22Rv1 (cell line): ENCODE measurements at regions not wholly inside any gene's neighbourhood (a gene's known extent, or its start where the extent isn't known, plus 50 kb on each side); places are given as distances from the start of the nearest gene placed in this dataset.

Source experiments
- H3K27ac ChIP-seq: fragments of 450-650 bp; 2 replicates; pipeline ENCODE4 v1.5.1; 2017
- ZFX ChIP-seq: fragments of 450-650 bp; IDR thresholded peaks from 2 replicates; pipeline ENCODE4 v1.6.1; 2017; ENCODE audit warnings: antibody characterized with exemption, borderline replicate concordance
- TF ChIP-seq, protein P1 (sequence below): fragments of 450-650 bp; IDR thresholded peaks from 2 replicates; pipeline ENCODE4 v1.5.1; 2017; ENCODE audit warnings: mild to moderate bottlenecking

DNA sequence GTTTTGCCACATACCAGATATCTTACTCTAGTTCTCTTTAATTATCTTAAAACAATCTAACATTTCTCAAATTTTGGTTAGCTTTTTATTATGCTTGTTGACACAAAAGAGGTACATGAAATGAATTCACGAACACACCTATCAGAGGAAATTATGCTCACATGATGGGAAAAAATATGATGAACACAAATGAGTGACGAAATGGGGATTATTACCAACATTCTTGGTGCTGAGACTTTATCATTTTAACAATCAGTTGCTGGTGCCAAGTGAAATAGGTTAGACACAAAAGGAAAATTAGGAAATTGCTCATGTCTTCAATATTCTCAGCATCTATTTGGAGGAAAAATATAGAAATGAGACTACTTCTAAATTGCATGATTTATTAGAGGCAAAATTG is 944.7 kb upstream of the NRXN1 start:
- no peak overlapping the region for H3K27ac ChIP-seq
- no peak for TF ChIP-seq ZFX
- TF ChIP-seq, protein P1, sequence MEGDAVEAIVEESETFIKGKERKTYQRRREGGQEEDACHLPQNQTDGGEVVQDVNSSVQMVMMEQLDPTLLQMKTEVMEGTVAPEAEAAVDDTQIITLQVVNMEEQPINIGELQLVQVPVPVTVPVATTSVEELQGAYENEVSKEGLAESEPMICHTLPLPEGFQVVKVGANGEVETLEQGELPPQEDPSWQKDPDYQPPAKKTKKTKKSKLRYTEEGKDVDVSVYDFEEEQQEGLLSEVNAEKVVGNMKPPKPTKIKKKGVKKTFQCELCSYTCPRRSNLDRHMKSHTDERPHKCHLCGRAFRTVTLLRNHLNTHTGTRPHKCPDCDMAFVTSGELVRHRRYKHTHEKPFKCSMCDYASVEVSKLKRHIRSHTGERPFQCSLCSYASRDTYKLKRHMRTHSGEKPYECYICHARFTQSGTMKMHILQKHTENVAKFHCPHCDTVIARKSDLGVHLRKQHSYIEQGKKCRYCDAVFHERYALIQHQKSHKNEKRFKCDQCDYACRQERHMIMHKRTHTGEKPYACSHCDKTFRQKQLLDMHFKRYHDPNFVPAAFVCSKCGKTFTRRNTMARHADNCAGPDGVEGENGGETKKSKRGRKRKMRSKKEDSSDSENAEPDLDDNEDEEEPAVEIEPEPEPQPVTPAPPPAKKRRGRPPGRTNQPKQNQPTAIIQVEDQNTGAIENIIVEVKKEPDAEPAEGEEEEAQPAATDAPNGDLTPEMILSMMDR: no peak

DNA sequence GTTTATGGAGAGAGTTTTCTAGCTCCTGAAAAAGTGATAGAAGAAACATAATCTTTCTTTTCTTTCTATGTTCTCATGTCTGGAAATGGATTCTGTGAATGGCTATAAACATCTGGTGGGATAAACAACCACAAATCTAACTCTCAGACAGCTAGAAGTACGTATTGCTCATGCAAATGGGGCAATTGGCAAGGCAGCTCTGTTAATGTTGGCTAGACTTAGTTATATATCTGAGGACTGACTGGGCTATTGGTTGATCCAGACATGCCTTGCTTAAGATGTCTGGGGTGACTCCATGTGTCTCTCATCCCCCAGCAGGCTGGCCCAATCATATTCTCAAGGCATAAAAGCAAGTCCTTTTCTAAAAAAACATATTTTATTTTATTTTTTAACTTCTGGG is 939.2 kb upstream of the NRXN1 start:
- no peak overlapping the region for H3K27ac ChIP-seq
- no peak for TF ChIP-seq ZFX
- TF ChIP-seq, protein P1: no peak

DNA sequence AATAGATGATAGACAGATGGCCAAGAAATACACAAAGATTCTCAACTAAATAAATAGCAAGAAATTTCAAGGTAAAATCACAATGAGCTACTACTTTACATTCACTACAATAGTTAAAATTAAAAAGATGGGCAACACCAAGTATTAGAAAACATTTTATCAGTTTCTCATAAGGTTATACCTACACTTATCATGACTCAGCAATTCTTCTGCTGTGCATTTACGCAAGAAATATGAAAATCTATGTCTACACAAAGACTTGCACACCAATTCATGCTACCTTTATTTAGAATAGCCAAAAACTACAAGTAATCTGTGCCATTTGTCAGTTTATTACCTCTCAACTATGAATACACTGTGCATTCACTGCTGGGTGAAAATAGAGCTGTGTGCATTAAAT is 937.4 kb upstream of the NRXN1 start:
- TF ChIP-seq ZFX: no peak
- TF ChIP-seq, protein P1: no peak
- H3K27ac ChIP-seq: no peak overlapping the region

DNA sequence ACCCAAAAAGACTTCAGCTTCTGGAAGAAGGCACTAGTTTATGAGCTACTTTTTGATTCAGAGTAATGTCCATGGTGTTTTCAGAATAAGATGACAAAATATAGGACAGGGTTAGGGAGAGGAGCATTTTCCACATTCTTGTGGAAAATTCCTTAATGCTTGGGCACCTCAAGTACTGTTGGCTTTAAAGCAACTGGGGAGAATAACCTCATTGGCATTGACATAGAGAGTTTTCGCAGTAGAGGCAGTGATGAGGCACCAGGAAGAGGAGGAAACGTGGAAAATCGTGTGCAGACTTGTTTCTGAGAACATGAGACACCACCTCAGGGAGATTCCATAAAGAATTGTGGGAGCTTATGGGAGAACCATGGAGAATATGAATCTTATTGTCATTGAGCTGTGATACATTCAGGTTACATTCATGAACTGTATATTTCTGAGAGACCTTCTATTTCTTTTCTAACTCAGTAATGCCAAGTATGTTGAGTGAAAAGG is 929.0 kb upstream of the NRXN1 start:
- TF ChIP-seq, protein P1: no peak
- TF ChIP-seq ZFX: no peak
- no peak overlapping the region for H3K27ac ChIP-seq

DNA sequence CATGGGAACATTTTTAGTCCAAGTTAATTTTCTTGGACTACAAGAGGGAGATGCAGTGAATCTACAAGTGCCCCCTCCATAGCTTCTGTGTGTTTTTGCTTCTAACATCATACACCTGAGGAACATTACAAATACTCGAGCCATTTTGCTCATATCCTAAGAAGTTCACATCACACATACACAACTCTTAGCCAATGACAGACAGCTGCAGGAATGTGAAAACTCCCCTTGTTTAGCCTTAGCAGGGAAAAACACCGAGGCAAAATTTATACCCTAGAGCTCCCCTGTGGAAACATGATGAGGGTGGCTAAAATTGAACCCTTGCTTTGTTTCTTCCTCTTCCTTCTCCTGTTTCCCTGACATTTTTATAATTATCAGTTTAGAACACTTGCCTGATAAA is 928.3 kb upstream of the NRXN1 start:
- no peak overlapping the region for H3K27ac ChIP-seq
- no peak for TF ChIP-seq ZFX

DNA sequence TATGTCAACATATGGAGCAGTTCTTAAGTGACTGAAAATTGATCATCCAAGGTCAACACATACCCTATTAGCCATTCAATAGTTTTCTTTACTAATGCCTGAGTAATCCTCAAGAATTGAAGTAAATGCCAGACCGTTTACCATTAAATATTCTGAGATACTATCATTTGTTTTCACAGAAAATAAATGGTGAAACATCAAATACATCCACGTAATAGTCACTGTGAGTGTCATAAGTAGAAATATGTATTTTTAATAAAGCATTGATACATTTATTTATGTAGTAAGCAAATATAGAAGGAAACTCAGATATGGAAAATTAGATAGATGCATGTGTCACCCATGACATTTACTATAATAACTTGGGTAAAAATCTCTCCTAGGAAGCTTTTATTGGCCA is 927.8 kb upstream of the NRXN1 start:
- TF ChIP-seq, protein P1: no peak
- no peak for TF ChIP-seq ZFX

DNA sequence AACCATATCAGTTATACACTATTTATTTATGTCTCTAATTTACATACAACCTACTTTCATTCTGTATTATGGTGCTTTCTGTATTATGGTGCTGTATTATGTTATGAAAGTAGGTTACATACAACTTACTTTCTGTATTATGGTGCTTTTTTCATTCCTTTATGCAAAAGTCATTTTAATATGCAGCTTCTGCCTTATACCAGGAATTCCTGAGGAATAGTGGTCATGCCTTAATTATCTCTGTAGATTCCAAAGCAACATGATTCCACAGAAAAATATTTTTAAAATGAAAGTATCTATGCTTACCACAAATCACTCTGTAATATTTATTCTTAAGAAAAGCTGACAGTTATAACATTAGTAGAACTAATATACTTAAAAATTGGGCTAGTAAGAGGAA is 922.0 kb upstream of the NRXN1 start:
- no peak overlapping the region for H3K27ac ChIP-seq
- TF ChIP-seq, protein P1: no peak
- TF ChIP-seq ZFX: no peak

More for the DNA sequence above, 927.8 kb upstream of the NRXN1 start:
- no peak overlapping the region for H3K27ac ChIP-seq

DNA sequence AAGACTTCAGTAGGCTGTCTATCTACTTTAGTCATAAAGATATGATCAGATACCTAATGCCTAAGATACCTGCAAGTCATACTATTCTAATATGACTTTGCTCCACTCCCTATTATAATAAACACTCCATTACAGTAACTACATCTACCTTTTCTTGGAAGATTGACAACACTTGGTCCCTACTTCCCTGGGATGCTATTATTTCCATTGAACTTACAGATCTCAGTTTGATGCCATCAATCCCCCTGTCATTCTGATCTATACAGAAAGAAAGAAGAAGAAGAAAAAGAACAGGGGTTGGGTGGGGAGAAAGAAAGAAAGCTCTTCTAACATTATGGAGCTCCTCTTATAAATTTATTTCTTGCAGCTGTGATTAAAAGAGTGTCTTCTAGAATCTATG is 889.1 kb upstream of the NRXN1 start:
- H3K27ac ChIP-seq: no peak overlapping the region
- no peak for TF ChIP-seq ZFX
- TF ChIP-seq, protein P1: no peak
